GM18858 (cell line): ENCODE measurements at regions not wholly inside any gene's neighbourhood (a gene's known extent, or its start where the extent isn't known, plus 50 kb on each side); places are given as distances from the start of the nearest gene placed in this dataset.

Experiments
- ATAC-seq: cut with Tn5 transposase; IDR thresholded peaks from one replicate; pipeline ENCODE4 v1.9.1; 2021; ENCODE audit not compliant: unreplicated experiment

- no peak for ATAC-seq
Observed at GRCh38 chr10:121167534-121168243, 316.5 kb downstream of the WDR11 start.

GRCh38 chr10:121168545-121169216 lies 317.5 kb downstream of the WDR11 start:
- ATAC-seq: no peak

- no peak for ATAC-seq
Observed at GRCh38 chr10:121169406-121169805, 318.2 kb downstream of the WDR11 start.

- ATAC-seq: no peak
Observed at GRCh38 chr10:121171825-121172787, 320.9 kb downstream of the WDR11 start.

- no peak for ATAC-seq
Observed at GRCh38 chr10:121179006-121179405, 327.8 kb downstream of the WDR11 start.

GRCh38 chr10:121182219-121182618 lies 331.1 kb downstream of the WDR11 start:
- no peak for ATAC-seq

- no peak for ATAC-seq
Observed at GRCh38 chr10:121183236-121183635, 332.1 kb downstream of the WDR11 start.

GRCh38 chr10:121183707-121184106 lies 332.5 kb downstream of the WDR11 start:
- no peak for ATAC-seq

GRCh38 chr10:121185816-121186455 lies 334.8 kb downstream of the WDR11 start:
- no peak for ATAC-seq

GRCh38 chr10:121187391-121187790 lies 336.2 kb downstream of the WDR11 start:
- ATAC-seq: no peak

- no peak for ATAC-seq
Observed at GRCh38 chr10:121188005-121188404, 336.8 kb downstream of the WDR11 start.

GRCh38 chr10:121189066-121189465 lies 337.9 kb downstream of the WDR11 start:
- no peak for ATAC-seq

GRCh38 chr10:121194696-121195523 lies 343.7 kb downstream of the WDR11 start:
- no peak for ATAC-seq

- ATAC-seq: no peak
Observed at GRCh38 chr10:121195524-121195910, 344.4 kb downstream of the WDR11 start.

- ATAC-seq: no peak
Observed at GRCh38 chr10:121199081-121199480, 347.9 kb downstream of the WDR11 start.

GRCh38 chr10:121205625-121206024 lies 354.5 kb downstream of the WDR11 start:
- ATAC-seq: no peak

GRCh38 chr10:121211446-121211845 lies 360.3 kb downstream of the WDR11 start:
- ATAC-seq: no peak

- ATAC-seq: no peak
Observed at GRCh38 chr10:121213437-121213836, 362.3 kb downstream of the WDR11 start.

GRCh38 chr10:121216295-121216694 lies 365.1 kb downstream of the WDR11 start:
- no peak for ATAC-seq

GRCh38 chr10:121216721-121217181 lies 365.6 kb downstream of the WDR11 start:
- ATAC-seq: no peak
